ENCODE measurements at regions not wholly inside any gene's neighbourhood (a gene's known extent, or its start where the extent isn't known, plus 50 kb on each side); places are given as distances from the start of the nearest gene placed in this dataset.

GRCh38 chr2:217026569-217026968, 166.7 kb upstream of the TNP1 start:
- TF ChIP-seq CTCF (IDR thresholded peaks at IDR 0.05) (no peak), POLR2A (IDR thresholded peaks at IDR 0.05) (no peak)

Data from testis (tissue), 2 donors.